ENCODE measurements at regions not wholly inside any gene's neighbourhood (a gene's known extent, or its start where the extent isn't known, plus 50 kb on each side); places are given as distances from the start of the nearest gene placed in this dataset.

- no peaks in the 10 kb centered on the region for H3K79me1 ChIP-seq (ENCODE audit: low read depth, low read length)
- H2BK120ac ChIP-seq (replicated peaks; ENCODE audit: low read depth, low read length): no peak overlapping the region
- no peaks in the 10 kb centered on the region for H3K27me3 ChIP-seq (replicated peaks in 1 of 4; ENCODE audit: control insufficient read depth in 3 of 4, extremely low read depth in 1 of 4, insufficient read depth in 3 of 4, low read length in 3 of 4)
- no peaks in the 10 kb centered on the region for H4K20me1 ChIP-seq (replicated peaks in 1 of 2; ENCODE audit: control insufficient read depth in 1 of 2, insufficient read depth in 2 of 2, low read length in 2 of 2)
- H2BK12ac ChIP-seq (ENCODE audit: low read depth, low read length): no peak overlapping the region
- H2BK15ac ChIP-seq (ENCODE audit: low read length): no peak overlapping the region
- TF ChIP-seq TBP (IDR thresholded peaks at IDR 0.05; ENCODE audit: low read depth, low read length) (no peak), CBX5 (IDR thresholded peaks at IDR 0.05; ENCODE audit: low read depth, low read length) (no peak), SRF (IDR thresholded peaks at IDR 0.05; ENCODE audit: low read depth, low read length) (no peak), BRCA1 (IDR thresholded peaks at IDR 0.05; ENCODE audit: low read depth, low read length) (no peak), JUN (IDR thresholded peaks at IDR 0.05; ENCODE audit: low read depth, low read length) (no peak), BCL11A (IDR thresholded peaks at IDR 0.05; ENCODE audit: low read depth in 2 of 2, low read length in 2 of 2) (no peak), GABPA (IDR thresholded peaks at IDR 0.05; ENCODE audit: borderline replicate concordance, insufficient read depth, low read length) (no peak), TEAD4 (IDR thresholded peaks at IDR 0.05; ENCODE audit: low read depth, low read length) (no peak), HDAC6 (IDR thresholded peaks at IDR 0.05; ENCODE audit: low read depth, low read length) (no peak), ATF2 (IDR thresholded peaks at IDR 0.05; ENCODE audit: low read length) (no peak), CEBPB (IDR thresholded peaks at IDR 0.05; ENCODE audit: low read depth, low read length) (no peak), CBX8 (IDR thresholded peaks at IDR 0.05; ENCODE audit: borderline replicate concordance, low read depth, low read length) (no peak)
- WGBS, 2 experiments (ENCODE audit: extremely low coverage in 1 of 2, insufficient coverage in 1 of 2, insufficient read length in 1 of 2, insufficient replicate concordance in 2 of 2, low coverage in 1 of 2, low lambda C conversion rate in 2 of 2, missing lambda C conversion rate in 1 of 2): 90% methylated on average over 1 of the region's 1 CpG; no CpG with 5 or more reads in 1 of the 2 experiments
- H3K4ac ChIP-seq (replicated peaks; ENCODE audit: insufficient read length, low read depth, low read length): no peak overlapping the region
- H2BK20ac ChIP-seq (ENCODE audit: low read length): no peak overlapping the region
- no peak overlapping the region for H2AFZ ChIP-seq (ENCODE audit: low read length)
- H3K14ac ChIP-seq (ENCODE audit: insufficient read length): no peak overlapping the region
- no peak overlapping the region for H3K56ac ChIP-seq (replicated peaks; ENCODE audit: insufficient read length, low read depth, low read length)
- no peak overlapping the region for H4K91ac ChIP-seq (replicated peaks; ENCODE audit: insufficient read length, low read length)
- H3K23me2 ChIP-seq (ENCODE audit: low read depth, low read length): no peaks in the 10 kb centered on the region
- H3K79me2 ChIP-seq (ENCODE audit: control insufficient read depth in 1 of 2, insufficient read depth in 2 of 2, low read length in 2 of 2): no peaks in the 10 kb centered on the region
- no peak overlapping the region for H3K18ac ChIP-seq (ENCODE audit: extremely low read depth, low read length)
- no peak overlapping the region for H4K5ac ChIP-seq (ENCODE audit: insufficient read length, low read depth, low read length)
- no peak overlapping the region for H3K9ac ChIP-seq (replicated peaks in 1 of 4; ENCODE audit: extremely low read depth in 1 of 4, low read depth in 3 of 4, low read length in 3 of 4)
- DNase-seq (ENCODE audit: low read depth in 1 of 2, low spot score in 2 of 2) (no peak), FAIRE-seq (no peak)
- no peak overlapping the region for H4K8ac ChIP-seq (ENCODE audit: extremely low read depth, insufficient read depth, low read length)
- H3K4me1 ChIP-seq (replicated peaks in 1 of 4; ENCODE audit: control insufficient read depth in 3 of 4, insufficient read depth in 4 of 4, low read length in 3 of 4): no peaks in the 10 kb centered on the region
- ChIA-PET CTCF (ENCODE audit: partially characterized antibody) (interaction anchor here (1.5 to 2.7 kb wide), 2 partner anchors 11 to 172 kb away, joined by 4 to 16 read pairs; no protein-coding TSS in a partner anchor), POLR2A (ENCODE audit: partially characterized antibody) (no interaction called here)
- no peak overlapping the region for H3K4me3 ChIP-seq (ENCODE audit: extremely low read depth in 1 of 4, insufficient read depth in 2 of 4, low read depth in 3 of 4, low read length in 4 of 4)
- H3K27ac ChIP-seq (ENCODE audit: low read depth, low read length): no peak overlapping the region
- no peaks in the 10 kb centered on the region for H3K36me3 ChIP-seq (ENCODE audit: control insufficient read depth in 2 of 4, insufficient read depth in 4 of 4, low read length in 3 of 4)
- H2AK5ac ChIP-seq (ENCODE audit: low read depth, low read length): no peak overlapping the region
- H3K4me2 ChIP-seq (ENCODE audit: insufficient read depth in 1 of 2, low read depth in 2 of 2, low read length in 2 of 2): no peak overlapping the region
- H2BK5ac ChIP-seq (ENCODE audit: low read depth, low read length): no peak overlapping the region
- H3K9me3 ChIP-seq (ENCODE audit: insufficient read depth in 2 of 2, low read depth in 1 of 2, low read length in 1 of 2): peaks cover 0 to 5% of the 10 kb centered on the region in 2 experiments; a peak in 1 of 4 replicates
- no peak overlapping the region for H3K23ac ChIP-seq (ENCODE audit: insufficient read length)
Measured at GRCh38 chr6:66556936-66557335, 849.9 kb upstream of the EYS start.

Measured in H1 (cell line).